ENCODE measurements at regions not wholly inside any gene's neighbourhood (a gene's known extent, or its start where the extent isn't known, plus 50 kb on each side); places are given as distances from the start of the nearest gene placed in this dataset.

- TF ChIP-seq GTF2B (IDR thresholded peaks at IDR 0.05; ENCODE audit: extremely low read depth, insufficient read length): no peak
- TF ChIP-seq ZNF699 (CRISPR knock-in tag; IDR thresholded peaks at IDR 0.05; ENCODE audit: insufficient replicate concordance): no peak
- TF ChIP-seq ZNF764 (CRISPR knock-in tag; IDR thresholded peaks at IDR 0.05; ENCODE audit: low read depth): no peak
- no peak for TF ChIP-seq ZBTB1 (CRISPR knock-in tag; IDR thresholded peaks at IDR 0.05; ENCODE audit: borderline replicate concordance, low read depth)
- no peak for TF ChIP-seq BRF2 (IDR thresholded peaks at IDR 0.05; ENCODE audit: borderline replicate concordance, insufficient read depth, insufficient read length)
- TF ChIP-seq HMG20B (CRISPR knock-in tag; IDR thresholded peaks at IDR 0.05): no peak
Measured at GRCh38 chr12:61044766-61045165, 1215.4 kb upstream of the USP15 start (continued).

- Histone ChIP-seq H3K4me1 (replicated peaks in 1 of 2; ENCODE audit: control insufficient read depth in 2 of 2, insufficient read depth in 2 of 2, low read length in 2 of 2) (no peaks in the 10 kb centered on the region), H3K27ac (ENCODE audit: extremely low read depth, low read depth, low read length) (no peak overlapping the region), H2AFZ (ENCODE audit: low read depth, low read length) (no peak overlapping the region), H3K79me2 (ENCODE audit: control insufficient read depth, insufficient read depth, low read length) (no peaks in the 10 kb centered on the region), H3K36me3 (ENCODE audit: control insufficient read depth, insufficient read depth, low read length) (no peaks in the 10 kb centered on the region), H3K27me3 (ENCODE audit: control insufficient read depth in 2 of 2, insufficient read depth in 2 of 2, low read length in 2 of 2) (no peaks in the 10 kb centered on the region), H3K9me3 (replicated peaks; ENCODE audit: control insufficient read depth, insufficient read depth, low read depth, low read length) (no peaks in the 10 kb centered on the region; the same call in 1 of the 2 replicates), H3K4me3 (no peak overlapping the region), H3K9me1 (ENCODE audit: control insufficient read depth, insufficient read depth, low read length) (no peaks in the 10 kb centered on the region), H3K9ac (ENCODE audit: insufficient read depth in 1 of 2, low read depth in 2 of 2, low read length in 2 of 2) (no peak overlapping the region), H3K4me2 (ENCODE audit: insufficient read depth, low read length) (no peak overlapping the region), H4K20me1 (replicated peaks; ENCODE audit: control insufficient read depth, insufficient read depth, low read length) (no peaks in the 10 kb centered on the region)
- BruUV-seq (replicated peaks): no TSS peak
- ChIA-PET CTCF (ENCODE audit: low intra/inter-chr PET ratio) (no interaction called here), POLR2A (no interaction called here)
- ATAC-seq: no peak
- in situ Hi-C loops (cut with MboI): no loop called here
- no peak for DNase-seq (ENCODE audit: extremely low read depth in 1 of 4, low spot score in 3 of 4)
- WGBS (ENCODE audit: insufficient coverage, low coverage, missing lambda C conversion rate): 0% methylated on average over 3 of the region's 3 CpGs
- TF ChIP-seq KLF16 (IDR thresholded peaks at IDR 0.05) (no peak), MAFF (IDR thresholded peaks at IDR 0.05; ENCODE audit: low read length) (peak; percentile 83), ZNF316 (IDR thresholded peaks at IDR 0.05) (peak; percentile 72), GATA2 (CRISPR knock-in tag; IDR thresholded peaks at IDR 0.05) (no peak), MAFG (tag; conservative IDR thresholded peaks at IDR 0.05) (peak; percentile 69), MAFK (IDR thresholded peaks at IDR 0.05; ENCODE audit: low read length) (peak; percentile 82), C11orf30 (IDR thresholded peaks at IDR 0.05; ENCODE audit: low read depth) (peak; percentile 42; the same call in 1 of the 2 replicates)
- intact Hi-C loops (cut with micrococcal nuclease): no loop called here
- no peak for FAIRE-seq
Measured at GRCh38 chr12:61070640-61071414, 1189.4 kb upstream of the USP15 start.

All from K562 (cell line).